IPS DF 6.9 (cell line): ENCODE measurements at regions not wholly inside any gene's neighbourhood (a gene's known extent, or its start where the extent isn't known, plus 50 kb on each side); places are given as distances from the start of the nearest gene placed in this dataset.

ENCODE experiments used
- DNase-seq: peaks from one replicate; pipeline ENCODE4 v3.0.0-alpha.2; 2013; ENCODE audit warnings: low read depth, low spot score
- H3K27ac ChIP-seq: one replicate; pipeline ENCODE4 v1.5.1; 2013; ENCODE audit warnings: low read length, control low read depth
- H3K27me3 ChIP-seq: 2 replicates; pipeline ENCODE4 v1.6.1; 2013; ENCODE audit warnings: mild to moderate bottlenecking, low read length; ENCODE audit not compliant: control insufficient read depth, insufficient read depth
- H3K36me3 ChIP-seq: 2 replicates; pipeline ENCODE4 v1.6.1; 2013; ENCODE audit warnings: low read length; ENCODE audit not compliant: control insufficient read depth, insufficient read depth
- H3K4me1 ChIP-seq: 2 replicates; pipeline ENCODE4 v1.6.1; 2013; ENCODE audit warnings: low read length; ENCODE audit not compliant: control insufficient read depth, insufficient read depth
- H3K4me3 ChIP-seq: 2 replicates; pipeline ENCODE4 v1.5.1; 2013; ENCODE audit warnings: mild to moderate bottlenecking, low read length
- H3K9me3 ChIP-seq: 2 replicates; pipeline ENCODE4 v1.6.1; 2013; ENCODE audit warnings: low read length, inconsistent platforms; ENCODE audit not compliant: control insufficient read depth, insufficient read depth
- WGBS: extraction: QIAGEN DNeasy Blood & Tissue Kit; methylation state at CpG from one replicate; pipeline ENCODE4 v1.1.7; 2013; ENCODE audit warnings: mixed read lengths, missing lambda C conversion rate; ENCODE audit not compliant: insufficient read length, insufficient coverage; 5-methylcytosine and 5-hydroxymethylcytosine counted together

GRCh38 chr9:86782831-86783230, 164.5 kb downstream of the GAS1 start:
- WGBS, result no CpG with 5 or more reads among the region's 2 CpGs
- Histone ChIP-seq H3K27ac (no peak overlapping the region), H3K9me3 (no peaks in the 10 kb centered on the region), H3K4me3 (no peak overlapping the region), H3K36me3 (no peaks in the 10 kb centered on the region), H3K27me3 (no peaks in the 10 kb centered on the region), H3K4me1 (no peaks in the 10 kb centered on the region)
- no peak for DNase-seq

DNA sequence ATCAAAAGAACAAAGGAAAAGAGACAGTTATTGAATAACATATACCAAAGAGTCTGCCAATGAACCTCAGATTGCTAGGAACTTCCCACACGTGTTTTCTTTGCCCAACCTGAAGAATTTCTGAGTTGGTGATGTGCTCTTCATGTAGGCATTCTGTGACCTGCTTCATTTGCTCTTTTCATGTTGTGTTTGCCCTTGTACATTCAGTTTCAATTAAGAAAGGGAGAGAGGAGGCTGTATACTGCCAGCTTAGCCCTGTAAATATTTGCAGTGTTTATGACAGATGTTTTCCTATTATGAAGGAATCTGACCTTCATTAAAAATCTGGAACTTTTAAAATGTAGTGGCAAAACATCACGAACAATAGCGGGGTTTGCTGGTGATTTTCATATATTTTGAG, 168.5 kb downstream of the GAS1 start:
- DNase-seq, result no peak
- Histone ChIP-seq H3K27me3 (no peaks in the 10 kb centered on the region), H3K4me1 (no peaks in the 10 kb centered on the region), H3K4me3 (no peak overlapping the region), H3K27ac (no peak overlapping the region), H3K9me3 (no peaks in the 10 kb centered on the region), H3K36me3 (no peaks in the 10 kb centered on the region)
- WGBS, result no CpG with 5 or more reads among the region's 3 CpGs

DNA sequence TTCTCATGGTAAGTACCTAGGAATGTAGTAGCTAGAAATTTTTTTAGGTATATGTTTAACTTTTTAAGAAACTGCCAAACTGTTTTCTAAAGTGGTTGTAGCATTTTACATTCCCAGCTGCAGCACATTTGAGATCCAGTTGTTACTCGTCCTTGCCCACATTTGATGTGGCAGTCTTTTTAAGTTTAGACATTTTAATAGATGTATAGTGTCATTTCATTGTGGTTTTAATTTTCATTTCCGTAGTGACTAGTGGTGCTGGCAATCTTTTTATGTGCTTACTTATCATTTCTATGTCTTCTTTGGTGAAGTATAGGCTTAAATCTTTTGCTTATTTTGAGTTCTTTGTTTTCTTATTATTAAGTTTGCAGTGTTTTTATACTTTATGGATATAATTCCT, 171.6 kb downstream of the GAS1 start:
- Histone ChIP-seq H3K27me3 (no peaks in the 10 kb centered on the region), H3K27ac (no peak overlapping the region), H3K36me3 (no peaks in the 10 kb centered on the region), H3K4me1 (no peaks in the 10 kb centered on the region), H3K4me3 (no peak overlapping the region), H3K9me3 (no peaks in the 10 kb centered on the region)
- DNase-seq, result no peak
- no CpG with 5 or more reads among the region's 2 CpGs for WGBS

DNA sequence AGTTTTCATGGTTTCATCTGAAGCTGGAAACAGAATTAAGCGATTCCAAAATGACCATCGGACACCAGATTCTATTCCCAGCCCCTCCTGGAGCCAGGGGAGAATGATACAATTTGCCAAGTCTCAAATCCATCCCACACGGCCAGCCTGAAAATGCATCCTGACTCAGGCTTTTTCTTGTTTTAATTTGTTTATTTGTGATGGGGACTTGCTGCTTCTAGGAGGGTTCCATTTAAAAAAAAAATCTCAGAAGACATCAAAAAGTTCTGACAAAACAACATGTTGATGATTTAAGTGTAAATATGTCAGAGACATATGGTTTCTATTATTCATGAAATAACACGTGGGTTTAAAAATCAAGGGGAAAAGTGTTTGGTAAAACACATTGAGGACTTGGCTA, 173.2 kb downstream of the GAS1 start:
- H3K4me1 ChIP-seq, result no peaks in the 10 kb centered on the region
- H3K36me3 ChIP-seq, result no peaks in the 10 kb centered on the region
- no peak for DNase-seq
- no peaks in the 10 kb centered on the region for H3K9me3 ChIP-seq
- H3K27me3 ChIP-seq, result no peaks in the 10 kb centered on the region
- no CpG with 5 or more reads among the region's 4 CpGs for WGBS
- no peak overlapping the region for H3K27ac ChIP-seq
- H3K4me3 ChIP-seq, result no peak overlapping the region

- Histone ChIP-seq H3K27me3 (no peaks in the 10 kb centered on the region), H3K36me3 (no peaks in the 10 kb centered on the region), H3K27ac (no peak overlapping the region), H3K4me1 (no peaks in the 10 kb centered on the region), H3K4me3 (no peak overlapping the region), H3K9me3 (no peaks in the 10 kb centered on the region)
- DNase-seq, result no peak
- WGBS, result no CpG with 5 or more reads among the region's 6 CpGs
These were observed 173.8 kb downstream of the GAS1 start for GRCh38 chr9:86773422-86773945.

DNA sequence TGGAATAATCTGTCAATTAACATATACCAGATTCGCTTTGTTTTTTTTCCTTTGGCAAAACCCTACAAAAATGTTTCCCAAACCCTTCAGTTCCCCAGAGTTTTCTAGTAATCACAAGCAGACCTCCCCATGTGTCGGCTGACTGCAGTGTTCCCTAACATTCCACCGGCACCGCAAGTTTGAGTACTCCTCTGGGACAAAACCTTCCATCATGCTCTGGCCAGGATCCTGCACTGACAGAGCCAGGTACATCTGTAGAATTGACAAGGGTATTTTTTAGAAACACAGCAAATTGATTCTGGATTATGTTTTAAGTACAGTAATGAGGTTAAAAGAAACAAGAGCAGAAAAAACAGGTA, 174.7 kb downstream of the GAS1 start:
- WGBS, result no CpG with 5 or more reads among the region's 4 CpGs

GRCh38 chr9:86771941-86772634, 175.2 kb downstream of the GAS1 start:
- no peak for DNase-seq
- Histone ChIP-seq H3K27me3 (no peaks in the 10 kb centered on the region), H3K4me3 (no peak overlapping the region), H3K36me3 (no peaks in the 10 kb centered on the region), H3K9me3 (no peaks in the 10 kb centered on the region), H3K4me1 (no peaks in the 10 kb centered on the region), H3K27ac (no peak overlapping the region)
- WGBS, result no CpG with 5 or more reads among the region's 6 CpGs

More for the DNA sequence above, 174.7 kb downstream of the GAS1 start:
- Histone ChIP-seq H3K27me3 (no peaks in the 10 kb centered on the region), H3K4me1 (no peaks in the 10 kb centered on the region), H3K9me3 (no peaks in the 10 kb centered on the region), H3K4me3 (no peak overlapping the region), H3K27ac (no peak overlapping the region), H3K36me3 (no peaks in the 10 kb centered on the region)
- no peak for DNase-seq

DNA sequence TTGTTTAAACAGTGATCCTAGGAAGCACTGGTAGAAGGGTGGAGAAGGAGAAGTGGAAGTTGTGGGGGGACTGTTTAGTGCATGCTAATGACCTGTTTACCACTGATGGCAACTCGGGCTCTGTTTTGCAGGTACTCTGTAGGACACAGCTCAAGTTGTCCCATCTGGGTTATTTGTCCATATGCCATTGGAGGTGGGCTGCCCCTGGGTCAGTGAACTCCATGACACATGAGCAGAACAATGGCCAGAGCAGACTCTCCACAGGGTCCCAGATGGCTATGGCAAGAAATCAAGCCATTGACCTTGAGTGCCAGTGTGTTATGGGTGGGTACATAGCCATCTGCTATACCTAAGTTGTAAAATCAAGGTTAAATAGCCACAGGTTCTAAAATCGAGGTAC, 175.9 kb downstream of the GAS1 start:
- no peak overlapping the region for H3K27ac ChIP-seq
- WGBS, result no CpG with 5 or more reads among the region's 2 CpGs
- H3K9me3 ChIP-seq, result no peaks in the 10 kb centered on the region
- H3K4me1 ChIP-seq, result no peaks in the 10 kb centered on the region
- H3K36me3 ChIP-seq, result no peaks in the 10 kb centered on the region
- DNase-seq, result no peak
- H3K4me3 ChIP-seq, result no peak overlapping the region
- H3K27me3 ChIP-seq, result no peaks in the 10 kb centered on the region

DNA sequence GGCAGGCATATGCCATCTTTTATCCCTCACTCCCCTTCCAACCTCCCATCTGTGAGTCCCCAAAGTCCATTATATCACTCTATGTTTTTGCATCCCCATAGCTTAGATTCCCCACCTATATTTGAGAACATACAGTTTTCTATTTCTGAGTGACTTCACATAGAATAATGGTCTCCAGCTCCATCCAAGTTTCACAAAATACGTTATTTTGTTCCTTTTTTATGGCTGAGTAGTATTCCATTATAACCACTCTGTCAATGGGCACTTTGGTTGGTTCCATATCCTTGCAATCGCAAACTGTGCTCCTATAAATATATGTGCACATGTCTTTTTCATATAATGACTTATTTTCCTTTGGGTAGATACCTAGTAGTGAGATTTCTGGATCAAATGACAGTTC, 178.6 kb downstream of the GAS1 start:
- no peaks in the 10 kb centered on the region for H3K36me3 ChIP-seq
- no peaks in the 10 kb centered on the region for H3K9me3 ChIP-seq
- no peak for DNase-seq
- no CpG with 5 or more reads among the region's 2 CpGs for WGBS
- H3K27ac ChIP-seq, result no peak overlapping the region
- no peak overlapping the region for H3K4me3 ChIP-seq
- H3K27me3 ChIP-seq, result no peaks in the 10 kb centered on the region; the same call in 1 of the 2 replicates
- H3K4me1 ChIP-seq, result no peaks in the 10 kb centered on the region

DNA sequence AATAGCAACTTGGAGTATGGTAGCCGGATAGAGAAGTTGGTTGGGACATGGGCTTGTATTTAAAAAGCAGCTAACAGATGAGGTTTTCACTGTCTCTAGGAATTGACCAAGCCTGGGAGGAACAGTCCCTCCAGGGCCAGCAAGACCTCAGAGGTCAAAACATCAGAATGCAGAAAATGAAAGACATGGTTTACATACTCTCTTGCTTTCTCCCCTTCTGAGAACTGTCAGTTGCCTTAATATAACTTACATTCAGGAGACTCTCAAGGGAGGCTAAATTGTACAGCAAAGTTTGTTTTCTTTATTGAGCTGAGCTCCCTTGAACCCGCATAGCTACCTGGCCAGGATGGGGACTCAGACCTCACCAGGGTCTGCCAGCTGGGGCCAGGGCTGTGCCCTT, 179.3 kb downstream of the GAS1 start:
- Histone ChIP-seq H3K4me3 (no peak overlapping the region), H3K36me3 (no peaks in the 10 kb centered on the region), H3K9me3 (no peaks in the 10 kb centered on the region), H3K4me1 (no peaks in the 10 kb centered on the region), H3K27ac (no peak overlapping the region), H3K27me3 (no peaks in the 10 kb centered on the region; the same call in 1 of the 2 replicates)
- WGBS, result no CpG with 5 or more reads among the region's 2 CpGs
- no peak for DNase-seq

DNA sequence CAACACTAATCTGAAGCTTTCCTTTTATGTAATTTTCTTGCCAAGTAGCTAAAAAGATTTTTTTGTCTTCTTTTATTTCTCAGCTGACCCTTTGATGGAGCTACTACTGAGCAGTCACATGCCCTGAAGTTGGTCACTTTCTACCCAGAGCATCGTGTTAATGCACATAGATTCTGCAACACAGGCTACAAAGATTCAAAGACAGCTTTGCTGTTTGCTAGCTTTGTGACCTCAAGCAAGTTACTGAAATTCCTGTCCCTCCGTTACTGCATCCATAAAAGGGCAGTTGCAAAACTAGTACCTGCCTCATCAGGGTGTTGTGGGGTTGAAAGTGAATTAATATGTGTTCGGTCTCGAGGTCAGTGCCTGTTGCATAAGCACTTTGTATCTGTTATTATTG, 179.9 kb downstream of the GAS1 start:
- Histone ChIP-seq H3K4me1 (no peaks in the 10 kb centered on the region), H3K27me3 (no peaks in the 10 kb centered on the region; the same call in 1 of the 2 replicates), H3K9me3 (no peaks in the 10 kb centered on the region), H3K36me3 (no peaks in the 10 kb centered on the region), H3K4me3 (no peak overlapping the region), H3K27ac (no peak overlapping the region)
- no peak for DNase-seq
- no CpG with 5 or more reads among the region's 4 CpGs for WGBS
